DMS79 treated with DMSO at 0.1 percent for 48 hours (cell line): ENCODE measurements at regions not wholly inside any gene's neighbourhood (a gene's known extent, or its start where the extent isn't known, plus 50 kb on each side); places are given as distances from the start of the nearest gene placed in this dataset.
"Not testable (repeated sequence)": the region's sequence is repeated elsewhere in the genome, so short reads cannot be mapped to it uniquely, and the experiment has no call there.

ENCODE experiments used
- DNase-seq: peaks from one replicate; lab custom pipeline; 2025; lab: John Stamatoyannopoulos, UW

- no peak for DNase-seq
These were observed 104.0 kb upstream of the RHOBTB1 start for GRCh38 chr10:61047788-61048560.

GRCh38 chr10:61047081-61047480 is 103.1 kb upstream of the RHOBTB1 start:
- DNase-seq = no peak

DNA sequence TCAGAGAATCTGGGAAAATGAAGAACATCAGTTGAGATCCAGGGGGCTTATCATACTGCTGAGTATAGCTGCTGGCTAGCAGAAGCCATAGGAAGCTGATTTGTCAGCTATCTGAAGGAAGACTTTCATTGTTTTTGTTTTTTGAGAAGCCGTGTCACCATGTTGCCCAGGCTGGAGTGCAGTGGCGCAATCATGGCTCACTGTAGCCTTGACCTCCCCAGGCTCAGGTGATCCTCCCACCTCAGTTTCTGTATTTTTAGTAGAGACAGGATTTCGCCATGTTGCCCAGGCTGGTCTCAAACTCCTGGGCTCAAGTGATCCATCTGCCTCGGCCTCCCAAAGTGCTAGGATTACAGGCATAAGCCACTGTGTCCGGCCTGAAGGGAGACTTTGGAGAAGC is 101.5 kb upstream of the RHOBTB1 start:
- not testable (repeated sequence) for DNase-seq

DNA sequence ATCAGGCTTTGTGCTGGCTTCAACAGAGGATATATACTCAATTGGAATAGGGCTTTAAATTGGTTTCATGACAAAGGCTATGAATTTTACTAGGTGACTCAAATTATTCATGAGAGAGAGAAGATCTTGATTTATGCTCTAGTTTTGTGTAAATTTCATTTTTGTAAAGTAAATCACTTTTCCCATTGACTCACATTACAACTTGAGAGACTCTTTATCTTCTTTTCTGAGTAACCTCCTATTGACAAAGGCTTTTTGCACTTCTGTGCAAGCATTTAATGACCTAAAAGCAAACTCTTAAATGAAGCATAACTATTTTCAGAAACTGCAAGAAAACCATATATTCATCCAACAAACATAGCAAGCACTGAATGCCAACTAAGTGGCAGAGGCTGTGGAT is 98.5 kb upstream of the RHOBTB1 start:
- no peak for DNase-seq

GRCh38 chr10:61040399-61041016 is 96.5 kb upstream of the RHOBTB1 start:
- DNase-seq = no peak

DNA sequence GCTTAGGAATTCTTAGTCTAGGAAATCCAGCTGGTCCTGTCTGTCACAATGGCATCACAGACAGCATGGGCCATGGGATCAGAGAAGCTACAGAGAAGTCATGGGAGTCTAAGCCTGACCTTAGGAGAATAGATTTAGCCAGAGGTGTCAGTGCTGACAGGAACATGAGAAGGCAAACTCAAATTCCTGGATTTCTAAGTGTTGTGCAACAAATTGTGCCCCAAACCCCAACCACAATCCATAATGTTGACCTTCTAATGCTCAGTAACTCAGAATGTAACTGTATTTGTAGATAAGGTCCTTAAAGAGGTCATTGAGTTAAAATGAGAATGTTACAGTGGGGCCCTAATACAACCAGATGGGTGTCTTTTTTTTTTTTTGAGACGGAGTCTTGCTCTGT is 95.9 kb upstream of the RHOBTB1 start:
- DNase-seq = no peak

DNA sequence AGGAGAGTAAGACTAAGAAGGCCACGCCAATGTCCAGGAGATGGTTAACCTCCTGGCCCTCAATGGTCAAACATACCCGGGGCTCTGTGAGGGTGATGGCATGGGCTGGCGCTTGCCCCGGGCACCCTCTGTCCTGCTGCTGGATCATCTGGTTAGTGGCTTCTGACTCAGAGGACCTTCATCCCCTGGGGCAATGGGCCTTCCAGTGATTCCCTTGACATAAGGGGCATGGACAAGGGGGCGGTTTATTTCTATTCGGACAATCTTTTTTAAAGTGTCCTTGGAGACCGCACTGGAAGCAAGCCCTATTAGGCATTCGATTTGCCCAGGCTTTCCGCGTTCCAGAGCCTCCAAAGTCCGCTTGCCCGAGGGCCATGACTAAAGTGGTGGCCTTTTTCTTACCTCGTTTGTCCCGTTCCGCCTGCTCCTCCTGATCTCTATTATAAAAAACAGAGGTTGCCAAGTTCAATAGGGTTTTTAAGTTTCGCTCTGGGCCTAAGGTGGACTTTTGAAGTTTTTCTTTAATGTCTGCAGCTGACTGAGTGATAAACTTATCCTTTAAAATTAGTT is 93.4 kb upstream of the RHOBTB1 start:
- not testable (repeated sequence) for DNase-seq

GRCh38 chr10:61036148-61036547 is 92.2 kb upstream of the RHOBTB1 start:
- DNase-seq = not testable (repeated sequence)

DNA sequence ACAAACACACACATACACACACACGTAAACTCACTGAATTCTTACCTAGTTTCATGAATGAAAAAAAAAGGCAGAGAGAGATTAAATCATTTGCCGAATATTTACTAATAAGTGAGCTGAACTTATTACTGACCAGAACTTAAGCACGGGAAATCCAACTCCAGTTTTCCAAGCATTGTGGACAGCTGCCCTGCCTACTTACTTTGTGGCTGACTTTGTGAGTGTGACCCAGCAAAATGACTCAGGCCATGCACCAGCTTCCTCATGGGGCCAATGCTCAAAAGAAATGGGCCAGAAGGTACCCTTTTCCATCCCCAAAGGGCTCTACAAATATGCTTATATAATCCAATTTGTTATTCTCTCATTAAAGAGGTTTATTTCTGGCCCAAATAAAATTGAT is 87.4 kb upstream of the RHOBTB1 start:
- DNase-seq = no peak

GRCh38 chr10:61029411-61029810 is 85.4 kb upstream of the RHOBTB1 start:
- DNase-seq = no peak

- no peak for DNase-seq
These were observed 84.9 kb upstream of the RHOBTB1 start for GRCh38 chr10:61028861-61029361.

DNA sequence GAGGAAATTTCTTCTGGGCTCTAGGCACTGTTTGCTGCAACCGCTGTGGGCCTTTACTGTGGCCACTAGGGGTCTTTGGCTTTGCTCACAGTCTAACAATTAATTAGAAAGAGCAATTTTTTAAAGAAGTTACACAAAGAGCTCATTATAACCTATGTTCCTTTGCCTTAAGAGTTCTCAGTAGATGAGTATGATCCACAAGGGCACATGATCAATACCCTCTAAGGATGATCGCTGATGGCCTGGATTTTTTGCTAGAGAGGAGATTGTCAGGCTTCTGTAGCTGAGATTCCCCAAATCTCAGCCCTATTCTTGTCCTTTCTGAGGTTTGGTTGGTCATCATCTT is 80.8 kb upstream of the RHOBTB1 start:
- DNase-seq = no peak

DNA sequence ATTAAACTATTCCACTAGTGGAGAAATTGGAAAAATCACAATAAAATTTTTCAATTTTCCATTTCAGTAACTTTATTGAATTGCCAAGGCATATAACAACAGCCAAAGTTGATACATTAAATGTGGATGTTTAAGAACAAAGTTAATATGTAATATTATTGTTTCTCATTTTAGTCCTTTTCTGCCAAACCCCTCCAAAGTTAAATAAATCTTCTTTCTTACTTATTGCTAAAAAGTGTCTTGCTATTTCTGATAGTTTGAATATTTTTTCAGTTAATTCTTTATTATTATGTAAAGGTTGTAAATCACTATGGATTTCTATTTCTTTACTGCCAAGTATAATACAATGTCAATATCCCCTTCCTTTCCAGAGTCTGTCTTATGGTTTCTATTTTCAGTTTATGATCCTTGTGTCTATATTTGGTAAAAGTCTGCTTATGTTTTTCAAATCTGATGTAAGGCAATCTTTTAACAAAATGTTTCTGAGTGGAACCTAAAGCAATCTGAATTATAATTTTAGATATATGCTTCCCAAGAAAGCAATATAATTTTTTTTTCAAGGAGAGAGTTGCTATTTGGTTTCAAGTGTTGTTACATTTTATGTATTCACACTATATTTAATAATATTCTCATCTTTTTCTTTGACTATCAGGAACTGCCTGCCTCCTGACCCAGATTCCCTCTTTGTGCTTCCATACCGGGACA is 80.3 kb upstream of the RHOBTB1 start:
- no peak for DNase-seq

DNA sequence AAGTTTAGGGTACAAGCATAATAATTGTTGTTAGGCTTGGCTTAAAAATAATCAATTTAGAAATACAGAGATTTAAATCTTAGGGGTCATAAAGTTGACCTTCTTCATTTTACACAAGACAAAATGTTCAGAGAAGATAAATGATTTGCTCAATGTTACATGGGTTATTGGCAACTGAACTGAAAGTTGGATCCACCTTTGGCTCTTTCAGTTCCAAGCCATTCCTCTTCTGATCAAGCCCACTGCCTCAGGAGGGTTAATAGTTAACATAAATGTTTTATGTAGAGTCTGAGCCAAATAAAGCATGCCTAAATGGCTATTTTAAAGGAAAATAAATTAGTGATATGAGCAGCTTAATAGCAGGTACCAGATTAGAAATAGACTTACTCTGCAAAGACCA is 79.1 kb upstream of the RHOBTB1 start:
- DNase-seq = no peak

DNA sequence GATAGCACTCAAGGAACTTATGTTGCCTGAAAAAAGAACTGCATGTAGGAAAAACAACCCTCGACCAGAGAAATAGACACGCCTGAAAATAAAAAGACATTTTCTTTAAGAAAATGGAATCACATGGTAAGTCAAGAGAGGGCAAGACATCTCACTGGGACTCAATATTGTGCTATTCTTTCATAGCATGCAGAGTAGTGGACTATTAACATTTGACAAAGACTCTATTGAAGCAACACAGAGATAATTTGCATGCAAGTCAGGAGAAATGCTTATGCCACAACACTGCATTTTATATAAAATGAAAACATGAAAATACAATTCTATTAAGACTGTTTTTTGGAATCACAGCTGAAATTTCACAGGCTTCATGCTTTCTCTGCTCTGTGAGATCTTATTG is 77.9 kb upstream of the RHOBTB1 start:
- DNase-seq = no peak

GRCh38 chr10:61020420-61021158 is 76.6 kb upstream of the RHOBTB1 start:
- no peak for DNase-seq

GRCh38 chr10:61018146-61018545 is 74.2 kb upstream of the RHOBTB1 start:
- no peak for DNase-seq

DNA sequence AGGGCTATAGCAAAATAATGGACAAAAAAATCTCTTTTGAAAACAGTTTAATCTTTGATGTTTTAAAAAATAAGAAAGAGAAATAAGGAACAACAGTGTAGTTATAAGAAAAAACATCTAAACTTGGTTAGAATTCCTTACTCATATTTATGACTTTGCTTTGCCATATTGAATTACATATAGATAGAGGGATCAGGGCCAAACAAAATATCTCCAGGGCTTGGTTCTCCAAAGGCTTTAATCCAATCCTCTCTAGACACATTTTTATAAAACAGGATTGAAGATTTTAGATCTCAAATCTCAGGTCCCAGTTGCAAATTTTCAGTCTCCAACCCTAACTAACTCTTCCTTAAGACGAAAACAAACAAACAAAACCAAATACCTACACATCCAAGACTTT is 72.6 kb upstream of the RHOBTB1 start:
- DNase-seq = no peak

- no peak for DNase-seq
These were observed 72.0 kb upstream of the RHOBTB1 start for GRCh38 chr10:61016007-61016406.

DNA sequence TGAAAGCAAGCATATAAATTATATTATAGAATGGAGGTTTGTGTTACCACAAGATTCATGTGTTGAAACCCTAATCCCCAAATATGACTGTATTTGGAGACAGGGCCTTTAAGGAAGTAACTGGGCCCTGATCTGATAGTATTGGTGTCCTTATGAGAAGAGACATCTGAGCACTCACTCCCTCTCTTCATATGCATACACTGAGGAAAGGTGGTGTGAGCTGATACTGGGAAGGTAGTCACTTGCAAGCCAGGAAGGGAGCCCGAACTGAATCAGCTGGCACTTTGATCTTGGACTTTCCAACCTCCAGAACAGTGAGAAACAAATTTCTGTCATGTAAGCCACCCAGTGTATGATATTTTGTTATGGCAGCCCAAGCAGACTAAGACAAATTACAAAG is 66.9 kb upstream of the RHOBTB1 start:
- no peak for DNase-seq

- DNase-seq = not testable (repeated sequence)
These were observed 59.1 kb upstream of the RHOBTB1 start for GRCh38 chr10:61003069-61003468.

DNA sequence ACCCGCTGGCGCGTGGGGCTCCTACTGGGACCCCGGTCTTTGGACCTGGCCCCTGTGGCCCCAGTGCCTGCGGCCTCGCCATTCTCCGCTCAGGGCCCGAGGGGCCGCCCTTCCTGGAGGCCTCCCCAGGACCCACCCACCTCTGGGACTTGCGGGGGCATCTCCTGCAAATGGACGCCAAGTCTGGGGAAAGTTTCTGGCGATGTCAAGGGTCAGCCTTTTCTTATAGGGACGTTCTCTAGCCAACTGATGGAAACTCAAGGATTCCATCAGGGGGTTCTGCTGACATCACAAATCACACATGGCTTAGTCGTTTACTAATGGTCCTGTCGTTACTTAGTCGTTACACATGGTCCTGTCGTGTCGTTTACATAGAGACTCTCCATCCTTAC is 57.7 kb upstream of the RHOBTB1 start:
- DNase-seq = no peak
